ENCODE measurements at regions not wholly inside any gene's neighbourhood (a gene's known extent, or its start where the extent isn't known, plus 50 kb on each side); places are given as distances from the start of the nearest gene placed in this dataset.
"Not testable (repeated sequence)": the region's sequence is repeated elsewhere in the genome, so short reads cannot be mapped to it uniquely, and the experiment has no call there.

GRCh38 chr13:105679838-105680237 is 855.6 kb downstream of the EFNB2 start:
- H3K9ac ChIP-seq (ENCODE audit: low read length in 2 of 2): no peak overlapping the region
- H3K27me3 ChIP-seq (ENCODE audit: control insufficient read depth in 1 of 2, insufficient read depth in 2 of 2, low read length in 2 of 2): no peaks in the 10 kb centered on the region
- H3K9me3 ChIP-seq (ENCODE audit: control insufficient read depth in 2 of 2, low read length in 2 of 2): no peaks in the 10 kb centered on the region
- no peak overlapping the region for H3K27ac ChIP-seq (ENCODE audit: low read length)
- H3K36me3 ChIP-seq (ENCODE audit: control insufficient read depth in 2 of 2, insufficient read depth in 2 of 2, low read length in 2 of 2): no peaks in the 10 kb centered on the region
- H3K4me1 ChIP-seq (ENCODE audit: control insufficient read depth, insufficient read depth, low read length): no peaks in the 10 kb centered on the region
- no peak overlapping the region for H3K4me3 ChIP-seq (ENCODE audit: low read length in 2 of 2)

- Histone ChIP-seq H3K27me3 (ENCODE audit: control insufficient read depth in 1 of 2, insufficient read depth in 2 of 2, low read length in 2 of 2) (no peaks in the 10 kb centered on the region), H3K27ac (ENCODE audit: low read length) (no peak overlapping the region), H3K9me3 (ENCODE audit: control insufficient read depth in 2 of 2, low read length in 2 of 2) (no peaks in the 10 kb centered on the region), H3K36me3 (ENCODE audit: control insufficient read depth in 2 of 2, insufficient read depth in 2 of 2, low read length in 2 of 2) (no peaks in the 10 kb centered on the region), H3K4me3 (ENCODE audit: low read length in 2 of 2) (no peak overlapping the region), H3K9ac (ENCODE audit: low read length in 2 of 2) (no peak overlapping the region), H3K4me1 (ENCODE audit: control insufficient read depth, insufficient read depth, low read length) (no peaks in the 10 kb centered on the region)
Measured at GRCh38 chr13:105678072-105678471, 857.4 kb downstream of the EFNB2 start.

- no peaks in the 10 kb centered on the region for H3K27me3 ChIP-seq (ENCODE audit: control insufficient read depth in 1 of 2, insufficient read depth in 2 of 2, low read length in 2 of 2)
- no peak overlapping the region for H3K9ac ChIP-seq (ENCODE audit: low read length in 2 of 2)
- no peaks in the 10 kb centered on the region for H3K4me1 ChIP-seq (ENCODE audit: control insufficient read depth, insufficient read depth, low read length)
- no peak overlapping the region for H3K27ac ChIP-seq (ENCODE audit: low read length)
- H3K36me3 ChIP-seq (ENCODE audit: control insufficient read depth in 2 of 2, insufficient read depth in 2 of 2, low read length in 2 of 2): no peaks in the 10 kb centered on the region
- no peak overlapping the region for H3K4me3 ChIP-seq (ENCODE audit: low read length in 2 of 2)
- H3K9me3 ChIP-seq (ENCODE audit: control insufficient read depth in 2 of 2, low read length in 2 of 2): no peaks in the 10 kb centered on the region
Measured at GRCh38 chr13:105672881-105673280, 862.6 kb downstream of the EFNB2 start.

- not testable (repeated sequence) for H3K9me3 ChIP-seq (ENCODE audit: control insufficient read depth in 2 of 2, low read length in 2 of 2); H3K4me1 ChIP-seq (ENCODE audit: control insufficient read depth, insufficient read depth, low read length); H3K36me3 ChIP-seq (ENCODE audit: control insufficient read depth in 2 of 2, insufficient read depth in 2 of 2, low read length in 2 of 2); H3K9ac ChIP-seq (ENCODE audit: low read length in 2 of 2); H3K27ac ChIP-seq (ENCODE audit: low read length); H3K27me3 ChIP-seq (ENCODE audit: control insufficient read depth in 1 of 2, insufficient read depth in 2 of 2, low read length in 2 of 2); H3K4me3 ChIP-seq (ENCODE audit: low read length in 2 of 2)
Measured at GRCh38 chr13:105671131-105671530, 864.3 kb downstream of the EFNB2 start.

- Histone ChIP-seq H3K9me3 (ENCODE audit: control insufficient read depth in 2 of 2, low read length in 2 of 2) (no peaks in the 10 kb centered on the region), H3K9ac (ENCODE audit: low read length in 2 of 2) (no peak overlapping the region), H3K36me3 (ENCODE audit: control insufficient read depth in 2 of 2, insufficient read depth in 2 of 2, low read length in 2 of 2) (no peaks in the 10 kb centered on the region)
Measured at GRCh38 chr13:105670179-105670990, 865.1 kb downstream of the EFNB2 start.

GRCh38 chr13:105665284-105665683 is 870.2 kb downstream of the EFNB2 start:
- Histone ChIP-seq H3K27me3 (ENCODE audit: control insufficient read depth in 1 of 2, insufficient read depth in 2 of 2, low read length in 2 of 2) (no peaks in the 10 kb centered on the region), H3K27ac (ENCODE audit: low read length) (no peak overlapping the region), H3K4me1 (ENCODE audit: control insufficient read depth, insufficient read depth, low read length) (no peaks in the 10 kb centered on the region), H3K9me3 (ENCODE audit: control insufficient read depth in 2 of 2, low read length in 2 of 2) (no peaks in the 10 kb centered on the region), H3K9ac (ENCODE audit: low read length in 2 of 2) (no peak overlapping the region), H3K36me3 (ENCODE audit: control insufficient read depth in 2 of 2, insufficient read depth in 2 of 2, low read length in 2 of 2) (no peaks in the 10 kb centered on the region), H3K4me3 (ENCODE audit: low read length in 2 of 2) (no peak overlapping the region)

More at GRCh38 chr13:105670179-105670990, 865.1 kb downstream of the EFNB2 start:
- Histone ChIP-seq H3K4me3 (ENCODE audit: low read length in 2 of 2) (no peak overlapping the region), H3K27me3 (ENCODE audit: control insufficient read depth in 1 of 2, insufficient read depth in 2 of 2, low read length in 2 of 2) (no peaks in the 10 kb centered on the region), H3K27ac (ENCODE audit: low read length) (no peak overlapping the region), H3K4me1 (ENCODE audit: control insufficient read depth, insufficient read depth, low read length) (no peaks in the 10 kb centered on the region)

- H3K4me3 ChIP-seq (ENCODE audit: low read length in 2 of 2): no peak overlapping the region
- H3K9me3 ChIP-seq (ENCODE audit: control insufficient read depth in 2 of 2, low read length in 2 of 2): no peaks in the 10 kb centered on the region
- no peaks in the 10 kb centered on the region for H3K27me3 ChIP-seq (ENCODE audit: control insufficient read depth in 1 of 2, insufficient read depth in 2 of 2, low read length in 2 of 2)
- H3K27ac ChIP-seq (ENCODE audit: low read length): no peak overlapping the region
- H3K36me3 ChIP-seq (ENCODE audit: control insufficient read depth in 2 of 2, insufficient read depth in 2 of 2, low read length in 2 of 2): no peaks in the 10 kb centered on the region
- no peak overlapping the region for H3K9ac ChIP-seq (ENCODE audit: low read length in 2 of 2)
- no peaks in the 10 kb centered on the region for H3K4me1 ChIP-seq (ENCODE audit: control insufficient read depth, insufficient read depth, low read length)
Measured at GRCh38 chr13:105663182-105663581, 872.3 kb downstream of the EFNB2 start.

- H3K4me3 ChIP-seq (ENCODE audit: low read length in 2 of 2): no peak overlapping the region
- H3K9me3 ChIP-seq (ENCODE audit: control insufficient read depth in 2 of 2, low read length in 2 of 2): no peaks in the 10 kb centered on the region
- no peaks in the 10 kb centered on the region for H3K4me1 ChIP-seq (ENCODE audit: control insufficient read depth, insufficient read depth, low read length)
- H3K36me3 ChIP-seq (ENCODE audit: control insufficient read depth in 2 of 2, insufficient read depth in 2 of 2, low read length in 2 of 2): no peaks in the 10 kb centered on the region
- no peak overlapping the region for H3K27ac ChIP-seq (ENCODE audit: low read length)
- H3K9ac ChIP-seq (ENCODE audit: low read length in 2 of 2): no peak overlapping the region
- H3K27me3 ChIP-seq (ENCODE audit: control insufficient read depth in 1 of 2, insufficient read depth in 2 of 2, low read length in 2 of 2): no peaks in the 10 kb centered on the region
Measured at GRCh38 chr13:105660561-105660960, 874.9 kb downstream of the EFNB2 start.

- no peaks in the 10 kb centered on the region for H3K27me3 ChIP-seq (ENCODE audit: control insufficient read depth in 1 of 2, insufficient read depth in 2 of 2, low read length in 2 of 2)
- H3K9me3 ChIP-seq (ENCODE audit: control insufficient read depth in 2 of 2, low read length in 2 of 2): no peaks in the 10 kb centered on the region
- no peak overlapping the region for H3K4me3 ChIP-seq (ENCODE audit: low read length in 2 of 2)
- no peak overlapping the region for H3K27ac ChIP-seq (ENCODE audit: low read length)
- no peaks in the 10 kb centered on the region for H3K36me3 ChIP-seq (ENCODE audit: control insufficient read depth in 2 of 2, insufficient read depth in 2 of 2, low read length in 2 of 2)
- H3K9ac ChIP-seq (ENCODE audit: low read length in 2 of 2): no peak overlapping the region
- H3K4me1 ChIP-seq (ENCODE audit: control insufficient read depth, insufficient read depth, low read length): no peaks in the 10 kb centered on the region
Measured at GRCh38 chr13:105658431-105658830, 877.0 kb downstream of the EFNB2 start.

GRCh38 chr13:105655046-105655445 is 880.4 kb downstream of the EFNB2 start:
- Histone ChIP-seq H3K27me3 (ENCODE audit: control insufficient read depth in 1 of 2, insufficient read depth in 2 of 2, low read length in 2 of 2) (no peaks in the 10 kb centered on the region), H3K9ac (ENCODE audit: low read length in 2 of 2) (no peak overlapping the region), H3K27ac (ENCODE audit: low read length) (no peak overlapping the region), H3K36me3 (ENCODE audit: control insufficient read depth in 2 of 2, insufficient read depth in 2 of 2, low read length in 2 of 2) (no peaks in the 10 kb centered on the region), H3K4me1 (ENCODE audit: control insufficient read depth, insufficient read depth, low read length) (no peaks in the 10 kb centered on the region), H3K4me3 (ENCODE audit: low read length in 2 of 2) (no peak overlapping the region), H3K9me3 (ENCODE audit: control insufficient read depth in 2 of 2, low read length in 2 of 2) (no peaks in the 10 kb centered on the region)

GRCh38 chr13:105643966-105644365 is 891.5 kb downstream of the EFNB2 start:
- Histone ChIP-seq H3K36me3 (ENCODE audit: control insufficient read depth in 2 of 2, insufficient read depth in 2 of 2, low read length in 2 of 2) (no peaks in the 10 kb centered on the region), H3K4me3 (ENCODE audit: low read length in 2 of 2) (no peak overlapping the region), H3K9me3 (ENCODE audit: control insufficient read depth in 2 of 2, low read length in 2 of 2) (peaks cover 0 to 9% of the 10 kb centered on the region in 2 donors), H3K27me3 (ENCODE audit: control insufficient read depth in 1 of 2, insufficient read depth in 2 of 2, low read length in 2 of 2) (no peaks in the 10 kb centered on the region), H3K4me1 (ENCODE audit: control insufficient read depth, insufficient read depth, low read length) (no peaks in the 10 kb centered on the region), H3K27ac (ENCODE audit: low read length) (no peak overlapping the region), H3K9ac (ENCODE audit: low read length in 2 of 2) (no peak overlapping the region)
